Suprapubic skin (tissue), 4 donors: ENCODE measurements at regions not wholly inside any gene's neighbourhood (a gene's known extent, or its start where the extent isn't known, plus 50 kb on each side); places are given as distances from the start of the nearest gene placed in this dataset.

Source experiments
- EP300 ChIP-seq: sonication (generic); formaldehyde crosslinking; IDR thresholded peaks from one replicate; pipeline ENCODE4 v1.6.1; 2017; ENCODE audit warnings: antibody characterized with exemption
- POLR2A ChIP-seq, 2 donors: fragments of 450-650 bp; IDR thresholded peaks; one replicate each; pipeline ENCODE4 v1.6.1; 2017; ENCODE audit warnings: antibody characterized with exemption in 2 of 2, mild to moderate bottlenecking in 2 of 2, moderate library complexity in 2 of 2
- POLR2AphosphoS5 ChIP-seq, 3 donors: sonication (generic); formaldehyde crosslinking; IDR thresholded peaks; one replicate each; pipeline ENCODE4 v1.6.1; 2017; ENCODE audit warnings: antibody characterized with exemption in 3 of 3
- TF ChIP-seq, protein P1 (sequence below), 2 donors: fragments of 200-600 bp in 1 of 2; fragments of 450-650 bp in 1 of 2; sonication (generic) in 1 of 2; IDR thresholded peaks; one replicate each; pipeline ENCODE4 v1.5.1; 2016 to 2019; ENCODE audit warnings: antibody characterized with exemption in 2 of 2, mild to moderate bottlenecking in 1 of 2, moderate library complexity in 1 of 2

- TF ChIP-seq, protein P1, sequence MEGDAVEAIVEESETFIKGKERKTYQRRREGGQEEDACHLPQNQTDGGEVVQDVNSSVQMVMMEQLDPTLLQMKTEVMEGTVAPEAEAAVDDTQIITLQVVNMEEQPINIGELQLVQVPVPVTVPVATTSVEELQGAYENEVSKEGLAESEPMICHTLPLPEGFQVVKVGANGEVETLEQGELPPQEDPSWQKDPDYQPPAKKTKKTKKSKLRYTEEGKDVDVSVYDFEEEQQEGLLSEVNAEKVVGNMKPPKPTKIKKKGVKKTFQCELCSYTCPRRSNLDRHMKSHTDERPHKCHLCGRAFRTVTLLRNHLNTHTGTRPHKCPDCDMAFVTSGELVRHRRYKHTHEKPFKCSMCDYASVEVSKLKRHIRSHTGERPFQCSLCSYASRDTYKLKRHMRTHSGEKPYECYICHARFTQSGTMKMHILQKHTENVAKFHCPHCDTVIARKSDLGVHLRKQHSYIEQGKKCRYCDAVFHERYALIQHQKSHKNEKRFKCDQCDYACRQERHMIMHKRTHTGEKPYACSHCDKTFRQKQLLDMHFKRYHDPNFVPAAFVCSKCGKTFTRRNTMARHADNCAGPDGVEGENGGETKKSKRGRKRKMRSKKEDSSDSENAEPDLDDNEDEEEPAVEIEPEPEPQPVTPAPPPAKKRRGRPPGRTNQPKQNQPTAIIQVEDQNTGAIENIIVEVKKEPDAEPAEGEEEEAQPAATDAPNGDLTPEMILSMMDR (IDR thresholded peaks at IDR 0.05) = no peak
- TF ChIP-seq POLR2A (IDR thresholded peaks at IDR 0.05) (no peak), POLR2AphosphoS5 (IDR thresholded peaks at IDR 0.05) (no peak), EP300 (no peak)
Measured at GRCh38 chr2:175755169-175755568, 246.9 kb downstream of the LNPK start.
